H1 (cell line): ENCODE measurements at regions not wholly inside any gene's neighbourhood (a gene's known extent, or its start where the extent isn't known, plus 50 kb on each side); places are given as distances from the start of the nearest gene placed in this dataset.

ENCODE experiments used
- BCL11A ChIP-seq, 2 experiments: IDR thresholded peaks; one replicate each; pipeline ENCODE4 v1.6.1; 2011; ENCODE audit warnings: low read depth in 2 of 2, low read length in 2 of 2, mild to moderate bottlenecking in 2 of 2
- CHD7 ChIP-seq: fragments of 300-600 bp; sonication (generic); IDR thresholded peaks from 2 replicates; pipeline ENCODE4 v1.7.1; 2012; ENCODE audit warnings: low read length, moderate library complexity, mild to moderate bottlenecking, inconsistent platforms; ENCODE audit not compliant: insufficient replicate concordance
- CTBP2 ChIP-seq: IDR thresholded peaks from 2 replicates; pipeline ENCODE4 v1.7.0; 2011; ENCODE audit warnings: borderline replicate concordance, mild to moderate bottlenecking, moderate library complexity, mixed read lengths, low read length; ENCODE audit not compliant: insufficient read depth, insufficient read length
- MAFK ChIP-seq: IDR thresholded peaks from 2 replicates; pipeline ENCODE4 v1.6.1; 2012; ENCODE audit warnings: low read depth, mild to moderate bottlenecking, improper control_type of control experiment, low read length
- NANOG ChIP-seq: IDR thresholded peaks from 2 replicates; pipeline ENCODE4 v1.6.1; 2011; ENCODE audit warnings: low read length, low read depth, mild to moderate bottlenecking, inconsistent platforms; ENCODE audit not compliant: insufficient read depth, poor library complexity, severe bottlenecking
- POLR2A ChIP-seq, 2 experiments: IDR thresholded peaks; 1 replicate in 1 of 2; 2 replicates in 1 of 2; pipeline ENCODE4 v1.6.1; 2011; ENCODE audit warnings: low read depth in 2 of 2, low read length in 2 of 2, mild to moderate bottlenecking in 2 of 2; ENCODE audit errors: control extremely low read depth in 1 of 2
- SIX5 ChIP-seq: IDR thresholded peaks from 2 replicates; pipeline ENCODE4 v1.6.1; 2011; ENCODE audit warnings: mild to moderate bottlenecking, low read depth, low read length
- TCF12 ChIP-seq: IDR thresholded peaks from 2 replicates; pipeline ENCODE4 v1.6.1; 2011; ENCODE audit warnings: low read depth, mild to moderate bottlenecking, low read length
- TF ChIP-seq, protein P1 (sequence below): IDR thresholded peaks from 2 replicates; pipeline ENCODE4 v1.6.1; 2012; ENCODE audit warnings: inconsistent platforms

GRCh38 chr11:35874751-35875450, 69.0 kb upstream of the LDLRAD3 start (continued):
- no peak for TF ChIP-seq CHD7
- no peak for TF ChIP-seq MAFK
- TF ChIP-seq SIX5 = no peak
- TF ChIP-seq CTBP2 = no peak
- TF ChIP-seq NANOG = no peak
- TF ChIP-seq, protein P1, sequence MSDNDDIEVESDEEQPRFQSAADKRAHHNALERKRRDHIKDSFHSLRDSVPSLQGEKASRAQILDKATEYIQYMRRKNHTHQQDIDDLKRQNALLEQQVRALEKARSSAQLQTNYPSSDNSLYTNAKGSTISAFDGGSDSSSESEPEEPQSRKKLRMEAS = no peak
- no peak for TF ChIP-seq BCL11A (IDR thresholded peaks at IDR 0.05; ENCODE audit: low read depth in 2 of 2, low read length in 2 of 2)
- no peak for TF ChIP-seq TCF12
- TF ChIP-seq POLR2A (IDR thresholded peaks at IDR 0.05; ENCODE audit: control extremely low read depth in 1 of 2, low read depth in 2 of 2, low read length in 2 of 2) = no peak
- TF ChIP-seq, all 59 proteins: peak for 0
